ENCODE measurements at regions not wholly inside any gene's neighbourhood (a gene's known extent, or its start where the extent isn't known, plus 50 kb on each side); places are given as distances from the start of the nearest gene placed in this dataset.

- peak overlapping the region; percentile 94; the same call in 1 of the 2 replicates for H2AFZ ChIP-seq (ENCODE audit: low read length)
- TF ChIP-seq EZH2phosphoT487 (IDR thresholded peaks at IDR 0.05; ENCODE audit: borderline replicate concordance, low read depth, low read length) (no peak), CTCF (conservative IDR thresholded peaks at IDR 0.05; ENCODE audit: low read length) (peak; percentile 55)
- no peak overlapping the region for H3K4me2 ChIP-seq (ENCODE audit: low read length)
- intact Hi-C loops (cut with micrococcal nuclease; ENCODE audit: unreplicated experiment), result no loop called here
- H3K9me3 ChIP-seq (ENCODE audit: low read length), result peaks cover 10% of the 10 kb centered on the region; the same call in 1 of the 2 replicates
- no peaks in the 10 kb centered on the region for H3K79me2 ChIP-seq (ENCODE audit: insufficient read depth, low read depth, low read length)
- peak; percentile 20 for DNase-seq (ENCODE audit: low spot score)
- BruUV-seq (replicated peaks), result no TSS peak
- H3K4me1 ChIP-seq (ENCODE audit: insufficient read depth, low read length, poor library complexity, severe bottlenecking), result peaks cover 17% of the 10 kb centered on the region
- H4K20me1 ChIP-seq (ENCODE audit: insufficient read depth, low read length), result no peaks in the 10 kb centered on the region
- no peaks in the 10 kb centered on the region; the same call in 1 of the 2 replicates for H3K36me3 ChIP-seq (ENCODE audit: insufficient read depth, low read length)
- no peak overlapping the region for H3K27ac ChIP-seq (ENCODE audit: low read depth, low read length, poor library complexity, severe bottlenecking)
- no peak overlapping the region for H3K4me3 ChIP-seq (ENCODE audit: low read depth, low read length, poor library complexity, severe bottlenecking)
- POLR2A ChIA-PET, result interaction anchor here (1.2 to 7.2 kb wide), 2 partner anchors 10 to 115 kb away, joined by 11 to 109 read pairs; no protein-coding TSS in a partner anchor
- CTCF ChIA-PET (ENCODE audit: unreplicated experiment), result interaction anchor here (1.5 kb wide), 1 partner anchor 10 kb away, joined by 9 read pairs; no protein-coding TSS in a partner anchor
- no peaks in the 10 kb centered on the region for H3K9me2 ChIP-seq (ENCODE audit: insufficient read depth, low read length)
Observed at GRCh38 chr4:163672751-163673150, 178.3 kb downstream of the TMA16 start.

GRCh38 chr4:163673848-163674697 is 179.6 kb downstream of the TMA16 start:
- Histone ChIP-seq H4K20me1 (ENCODE audit: insufficient read depth, low read length) (no peaks in the 10 kb centered on the region), H3K9me2 (ENCODE audit: insufficient read depth, low read length) (no peaks in the 10 kb centered on the region), H3K4me3 (ENCODE audit: low read depth, low read length, poor library complexity, severe bottlenecking) (peak overlapping the region; percentile 5), H3K79me2 (ENCODE audit: insufficient read depth, low read depth, low read length) (no peaks in the 10 kb centered on the region), H3K36me3 (ENCODE audit: insufficient read depth, low read length) (no peaks in the 10 kb centered on the region; the same call in 1 of the 2 replicates), H3K27ac (ENCODE audit: low read depth, low read length, poor library complexity, severe bottlenecking) (peak overlapping the region; percentile 46), H3K9me3 (ENCODE audit: low read length) (peaks cover 10% of the 10 kb centered on the region; the same call in 1 of the 2 replicates), H3K4me1 (ENCODE audit: insufficient read depth, low read length, poor library complexity, severe bottlenecking) (peaks cover 20% of the 10 kb centered on the region), H3K4me2 (ENCODE audit: low read length) (peak overlapping the region; percentile 51), H2AFZ (ENCODE audit: low read length) (peak overlapping the region; percentile 94)
- POLR2A ChIA-PET, result interaction anchor here (0.6 to 7.2 kb wide), 25 partner anchors 8 to 278 kb away, joined by 3 to 109 read pairs (median 3); partner anchors contain the start of gene TMA16
- no TSS peak for BruUV-seq (replicated peaks)
- DNase-seq (ENCODE audit: low spot score), result peak; percentile 67
- no peak for TF ChIP-seq CTCF (conservative IDR thresholded peaks at IDR 0.05; ENCODE audit: low read length)
- TF ChIP-seq EZH2phosphoT487 (IDR thresholded peaks at IDR 0.05; ENCODE audit: borderline replicate concordance, low read depth, low read length), result no peak
- intact Hi-C loops (cut with micrococcal nuclease; ENCODE audit: unreplicated experiment), result no loop called here
- CTCF ChIA-PET (ENCODE audit: unreplicated experiment), result interaction anchor here (0.6 to 2.3 kb wide), 3 partner anchors 11 to 188 kb away, joined by 3 to 14 read pairs (median 4); no protein-coding TSS in a partner anchor

All from OCI-LY7 (cell line).